WTC11 (cell line): ENCODE measurements at regions not wholly inside any gene's neighbourhood (a gene's known extent, or its start where the extent isn't known, plus 50 kb on each side); places are given as distances from the start of the nearest gene placed in this dataset.

Source experiments
- ATAC-seq: fragments of 200-7000 bp; cut with Tn5 transposase; 2 replicates; pipeline ENCODE4 v1.10.0; 2021; ENCODE audit warnings: mild to moderate bottlenecking, moderate library complexity
- CTCF ChIA-PET: fragments of 300-600 bp; sonication (Branson Sonifier 250); formaldehyde crosslinking; loops from one replicate; lab custom pipeline; 2021; ENCODE audit warnings: antibody characterized with exemption; lab: Charles Lee
- POLR2A ChIA-PET: fragments of 350-600 bp; sonication (Branson Sonifier 250); formaldehyde crosslinking; loops from one replicate; lab custom pipeline; 2021; ENCODE audit warnings: antibody characterized with exemption; lab: Charles Lee
- DNase-seq: peaks from one replicate; pipeline ENCODE4 v3.0.0; 2021; ENCODE audit warnings: low spot score
- H3K27ac Mint-ChIP-seq: 2 replicates; pipeline ENCODE4 v1.8.0; 2021; ENCODE audit warnings: mixed read lengths
- H3K27me3 Mint-ChIP-seq: 2 replicates; pipeline ENCODE4 v1.8.0; 2021; ENCODE audit warnings: low read depth, mild to moderate bottlenecking, moderate library complexity, mixed read lengths
- H3K36me3 Mint-ChIP-seq: 2 replicates; pipeline ENCODE4 v1.8.0; 2021; ENCODE audit warnings: mixed read lengths
- H3K4me1 Mint-ChIP-seq: 2 replicates; pipeline ENCODE4 v1.8.0; 2022; ENCODE audit warnings: mixed read lengths
- H3K4me3 Mint-ChIP-seq: 2 replicates; pipeline ENCODE4 v1.8.0; 2021; ENCODE audit warnings: mild to moderate bottlenecking, moderate library complexity, mixed read lengths
- H3K9me3 Mint-ChIP-seq: 2 replicates; pipeline ENCODE4 v1.8.0; 2021; ENCODE audit warnings: mixed read lengths
- ATF6 ChIP-seq: sonication (generic); formaldehyde crosslinking; IDR thresholded peaks from 2 replicates; pipeline ENCODE4 v1.8.1; 2023; ENCODE audit warnings: mild to moderate bottlenecking, missing genetic modification reagents
- CDX4 ChIP-seq: fragments of 250-450 bp; sonication (Bioruptor Pico); IDR thresholded peaks from 2 replicates; pipeline ENCODE4 v1.9.0; 2021; ENCODE audit warnings: moderate library complexity, mild to moderate bottlenecking, inconsistent platforms, borderline replicate concordance
- E2F1 ChIP-seq: sonication (generic); formaldehyde crosslinking; IDR thresholded peaks from 2 replicates; pipeline ENCODE4 v1.8.0; 2022; ENCODE audit warnings: mild to moderate bottlenecking, missing genetic modification reagents
- FOXJ3 ChIP-seq: sonication (generic); formaldehyde crosslinking; IDR thresholded peaks from 2 replicates; pipeline ENCODE4 v1.9.0; 2021; ENCODE audit warnings: missing genetic modification reagents, mild to moderate bottlenecking, borderline replicate concordance
- GTF2I ChIP-seq: fragments of 250-450 bp; sonication (Bioruptor Pico); conservative IDR thresholded peaks from 2 replicates; pipeline ENCODE4 v1.4.0; 2021; ENCODE audit warnings: mild to moderate bottlenecking
- NFE2L1 ChIP-seq: sonication (generic); formaldehyde crosslinking; IDR thresholded peaks from 2 replicates; pipeline ENCODE4 v1.8.1; 2023; ENCODE audit warnings: missing genetic modification reagents
- RORB ChIP-seq: fragments of 250-450 bp; sonication (Bioruptor Pico); IDR thresholded peaks from 2 replicates; pipeline ENCODE4 v1.9.0; 2021; ENCODE audit warnings: mild to moderate bottlenecking
- ZMAT4 ChIP-seq: fragments of 250-450 bp; sonication (Bioruptor Pico); IDR thresholded peaks from 2 replicates; pipeline ENCODE4 v1.9.0; 2021; ENCODE audit warnings: mild to moderate bottlenecking
- ZNF219 ChIP-seq: sonication (generic); formaldehyde crosslinking; IDR thresholded peaks from 2 replicates; pipeline ENCODE4 v1.8.0; 2023; ENCODE audit warnings: missing genetic modification reagents, mild to moderate bottlenecking, borderline replicate concordance
- ZNF425 ChIP-seq: fragments of 250-450 bp; sonication (Bioruptor Pico); conservative IDR thresholded peaks from 2 replicates; pipeline ENCODE4 v1.9.0; 2021; ENCODE audit warnings: mild to moderate bottlenecking
- ZSCAN18 ChIP-seq: fragments of 250-450 bp; sonication (Bioruptor Pico); IDR thresholded peaks from 2 replicates; pipeline ENCODE4 v2.1.2; 2022; ENCODE audit warnings: mild to moderate bottlenecking, moderate library complexity
- TF ChIP-seq, protein P1 (sequence below): fragments of 200-600 bp; IDR thresholded peaks from 2 replicates; pipeline ENCODE4 v1.8.0; 2022; ENCODE audit warnings: antibody characterized with exemption
- TF ChIP-seq, protein P2 (sequence below): sonication (generic); formaldehyde crosslinking; IDR thresholded peaks from 2 replicates; pipeline ENCODE4 v1.8.0; 2022; ENCODE audit warnings: missing genetic modification reagents

- TF ChIP-seq E2F1 (CRISPR knock-in tag) (no peak), ZSCAN18 (CRISPR knock-in tag) (no peak), CDX4 (no peak), ZNF219 (CRISPR knock-in tag) (no peak), RORB (CRISPR knock-in tag) (no peak), FOXJ3 (CRISPR knock-in tag) (no peak), GTF2I (CRISPR knock-in tag) (no peak), ZNF425 (CRISPR knock-in tag) (no peak), NFE2L1 (CRISPR knock-in tag) (no peak), ATF6 (CRISPR knock-in tag) (no peak), ZMAT4 (CRISPR knock-in tag) (no peak)
- TF ChIP-seq, protein P1, sequence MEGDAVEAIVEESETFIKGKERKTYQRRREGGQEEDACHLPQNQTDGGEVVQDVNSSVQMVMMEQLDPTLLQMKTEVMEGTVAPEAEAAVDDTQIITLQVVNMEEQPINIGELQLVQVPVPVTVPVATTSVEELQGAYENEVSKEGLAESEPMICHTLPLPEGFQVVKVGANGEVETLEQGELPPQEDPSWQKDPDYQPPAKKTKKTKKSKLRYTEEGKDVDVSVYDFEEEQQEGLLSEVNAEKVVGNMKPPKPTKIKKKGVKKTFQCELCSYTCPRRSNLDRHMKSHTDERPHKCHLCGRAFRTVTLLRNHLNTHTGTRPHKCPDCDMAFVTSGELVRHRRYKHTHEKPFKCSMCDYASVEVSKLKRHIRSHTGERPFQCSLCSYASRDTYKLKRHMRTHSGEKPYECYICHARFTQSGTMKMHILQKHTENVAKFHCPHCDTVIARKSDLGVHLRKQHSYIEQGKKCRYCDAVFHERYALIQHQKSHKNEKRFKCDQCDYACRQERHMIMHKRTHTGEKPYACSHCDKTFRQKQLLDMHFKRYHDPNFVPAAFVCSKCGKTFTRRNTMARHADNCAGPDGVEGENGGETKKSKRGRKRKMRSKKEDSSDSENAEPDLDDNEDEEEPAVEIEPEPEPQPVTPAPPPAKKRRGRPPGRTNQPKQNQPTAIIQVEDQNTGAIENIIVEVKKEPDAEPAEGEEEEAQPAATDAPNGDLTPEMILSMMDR: no peak
- TF ChIP-seq, protein P2, sequence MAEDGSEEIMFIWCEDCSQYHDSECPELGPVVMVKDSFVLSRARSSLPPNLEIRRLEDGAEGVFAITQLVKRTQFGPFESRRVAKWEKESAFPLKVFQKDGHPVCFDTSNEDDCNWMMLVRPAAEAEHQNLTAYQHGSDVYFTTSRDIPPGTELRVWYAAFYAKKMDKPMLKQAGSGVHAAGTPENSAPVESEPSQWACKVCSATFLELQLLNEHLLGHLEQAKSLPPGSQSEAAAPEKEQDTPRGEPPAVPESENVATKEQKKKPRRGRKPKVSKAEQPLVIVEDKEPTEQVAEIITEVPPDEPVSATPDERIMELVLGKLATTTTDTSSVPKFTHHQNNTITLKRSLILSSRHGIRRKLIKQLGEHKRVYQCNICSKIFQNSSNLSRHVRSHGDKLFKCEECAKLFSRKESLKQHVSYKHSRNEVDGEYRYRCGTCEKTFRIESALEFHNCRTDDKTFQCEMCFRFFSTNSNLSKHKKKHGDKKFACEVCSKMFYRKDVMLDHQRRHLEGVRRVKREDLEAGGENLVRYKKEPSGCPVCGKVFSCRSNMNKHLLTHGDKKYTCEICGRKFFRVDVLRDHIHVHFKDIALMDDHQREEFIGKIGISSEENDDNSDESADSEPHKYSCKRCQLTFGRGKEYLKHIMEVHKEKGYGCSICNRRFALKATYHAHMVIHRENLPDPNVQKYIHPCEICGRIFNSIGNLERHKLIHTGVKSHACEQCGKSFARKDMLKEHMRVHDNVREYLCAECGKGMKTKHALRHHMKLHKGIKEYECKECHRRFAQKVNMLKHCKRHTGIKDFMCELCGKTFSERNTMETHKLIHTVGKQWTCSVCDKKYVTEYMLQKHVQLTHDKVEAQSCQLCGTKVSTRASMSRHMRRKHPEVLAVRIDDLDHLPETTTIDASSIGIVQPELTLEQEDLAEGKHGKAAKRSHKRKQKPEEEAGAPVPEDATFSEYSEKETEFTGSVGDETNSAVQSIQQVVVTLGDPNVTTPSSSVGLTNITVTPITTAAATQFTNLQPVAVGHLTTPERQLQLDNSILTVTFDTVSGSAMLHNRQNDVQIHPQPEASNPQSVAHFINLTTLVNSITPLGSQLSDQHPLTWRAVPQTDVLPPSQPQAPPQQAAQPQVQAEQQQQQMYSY (CRISPR knock-in tag): no peak
- TF ChIP-seq, all 79 proteins: peak for 0
- DNase-seq (no peak), ATAC-seq (no peak)
- Mint-ChIP-seq H3K4me1 (peaks cover 7% of the 10 kb centered on the region), H3K27ac (no peak overlapping the region), H3K9me3 (peaks cover 26% of the 10 kb centered on the region), H3K27me3 (no peaks in the 10 kb centered on the region), H3K4me3 (no peak overlapping the region), H3K36me3 (peaks cover 7% of the 10 kb centered on the region)
- CTCF ChIA-PET: interaction anchor here (0.7 kb wide), 1 partner anchor 586 kb away, joined by 4 read pairs; no protein-coding TSS in a partner anchor
- POLR2A ChIA-PET: no interaction called here
These were observed 1074.0 kb downstream of the CDH11 start for GRCh38 chr16:64047878-64048277.
